ENCODE measurements at regions not wholly inside any gene's neighbourhood (a gene's known extent, or its start where the extent isn't known, plus 50 kb on each side); places are given as distances from the start of the nearest gene placed in this dataset.

DNA sequence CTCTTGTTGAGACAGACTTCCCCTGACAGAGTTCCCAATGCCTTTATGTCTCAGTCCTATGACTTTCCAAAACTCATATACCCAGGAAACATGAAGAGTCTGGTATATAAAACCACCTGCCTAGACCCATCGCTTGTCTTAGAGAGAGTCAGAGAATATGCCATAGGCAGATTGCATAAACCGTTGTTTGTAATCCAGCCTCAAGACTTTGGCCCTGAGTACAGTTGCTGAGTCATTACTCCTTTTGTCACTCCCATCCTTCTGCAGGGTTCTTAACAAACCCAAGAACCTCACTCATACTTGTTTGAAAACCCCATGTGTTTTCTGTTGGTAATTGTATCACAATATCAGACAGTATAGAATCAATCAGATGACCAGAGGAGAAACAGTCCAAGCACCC lies 616.3 kb downstream of the SLCO4C1 start:
- Histone ChIP-seq H2AFZ (ENCODE audit: low read depth, low read length) (no peak overlapping the region), H3K27me3 (ENCODE audit: insufficient read depth, low read length) (no peaks in the 10 kb centered on the region), H3K9me3 (ENCODE audit: low read length) (no peaks in the 10 kb centered on the region), H3K36me3 (ENCODE audit: insufficient read depth, low read length) (no peaks in the 10 kb centered on the region), H3K4me1 (ENCODE audit: insufficient read depth, low read length) (no peaks in the 10 kb centered on the region), H3K4me3 (ENCODE audit: low read length) (no peak overlapping the region)

DNA sequence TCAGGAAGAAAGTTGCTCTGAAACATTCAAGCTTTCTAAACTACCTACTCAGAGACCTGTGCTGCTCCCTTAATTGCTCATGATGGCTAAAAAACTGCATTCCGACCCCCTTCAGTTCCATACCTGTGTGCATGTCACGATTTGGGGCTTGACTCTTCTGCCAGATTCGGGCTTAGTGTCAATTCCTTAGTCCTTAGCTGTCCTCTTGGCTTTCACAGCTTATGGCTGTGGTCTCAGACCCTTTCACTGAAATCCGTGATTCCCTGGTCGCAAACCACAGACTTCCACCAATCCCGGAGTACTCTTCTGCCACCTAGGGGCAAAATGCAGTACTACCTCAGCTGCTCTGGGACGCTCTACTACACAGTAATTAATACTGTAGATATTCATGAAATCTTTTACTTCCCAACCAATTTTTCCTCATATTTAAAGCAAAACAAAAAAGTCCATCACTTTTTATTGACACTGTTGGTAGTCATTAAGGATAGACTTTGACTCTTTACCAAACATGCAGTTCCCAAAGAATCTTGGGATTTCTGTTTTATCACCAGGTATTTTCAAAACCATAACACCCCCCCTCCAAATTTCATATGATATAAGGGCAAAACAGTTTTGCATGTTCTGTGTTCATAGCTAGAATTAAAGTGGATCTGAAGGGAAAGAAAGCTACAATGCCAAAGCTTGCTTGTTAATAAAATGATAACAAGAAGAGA lies 617.4 kb downstream of the SLCO4C1 start:
- Histone ChIP-seq H3K36me3 (ENCODE audit: insufficient read depth, low read length) (no peaks in the 10 kb centered on the region), H3K27me3 (ENCODE audit: insufficient read depth, low read length) (no peaks in the 10 kb centered on the region), H2AFZ (ENCODE audit: low read depth, low read length) (peak overlapping the region; percentile 6), H3K9me3 (ENCODE audit: low read length) (no peaks in the 10 kb centered on the region), H3K4me3 (ENCODE audit: low read length) (no peak overlapping the region), H3K4me1 (ENCODE audit: insufficient read depth, low read length) (no peaks in the 10 kb centered on the region)

DNA sequence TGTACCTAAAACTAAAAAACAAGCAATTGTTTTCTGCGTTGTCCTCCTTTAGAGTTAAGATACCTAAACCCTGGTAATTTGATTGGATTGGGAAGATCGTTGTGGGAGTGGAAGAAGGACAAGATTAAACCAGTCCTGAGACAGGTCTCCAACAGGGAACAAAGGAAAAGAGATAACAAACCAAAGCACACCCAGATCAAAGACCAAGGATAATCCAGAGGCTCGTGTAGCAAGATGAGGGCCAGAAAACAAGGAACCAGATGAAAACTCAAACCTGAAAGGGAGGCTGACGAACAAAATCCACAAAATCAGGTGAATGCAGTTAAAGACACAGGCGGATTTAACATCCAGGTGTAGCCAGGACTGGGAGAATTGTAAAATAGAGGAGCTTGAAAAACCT lies 618.1 kb downstream of the SLCO4C1 start:
- H3K4me3 ChIP-seq (ENCODE audit: low read length): no peak overlapping the region
- H2AFZ ChIP-seq (ENCODE audit: low read depth, low read length): peak overlapping the region; percentile 6
- H3K4me1 ChIP-seq (ENCODE audit: insufficient read depth, low read length): no peaks in the 10 kb centered on the region
- no peaks in the 10 kb centered on the region for H3K36me3 ChIP-seq (ENCODE audit: insufficient read depth, low read length)
- H3K9me3 ChIP-seq (ENCODE audit: low read length): no peaks in the 10 kb centered on the region
- H3K27me3 ChIP-seq (ENCODE audit: insufficient read depth, low read length): no peaks in the 10 kb centered on the region

DNA sequence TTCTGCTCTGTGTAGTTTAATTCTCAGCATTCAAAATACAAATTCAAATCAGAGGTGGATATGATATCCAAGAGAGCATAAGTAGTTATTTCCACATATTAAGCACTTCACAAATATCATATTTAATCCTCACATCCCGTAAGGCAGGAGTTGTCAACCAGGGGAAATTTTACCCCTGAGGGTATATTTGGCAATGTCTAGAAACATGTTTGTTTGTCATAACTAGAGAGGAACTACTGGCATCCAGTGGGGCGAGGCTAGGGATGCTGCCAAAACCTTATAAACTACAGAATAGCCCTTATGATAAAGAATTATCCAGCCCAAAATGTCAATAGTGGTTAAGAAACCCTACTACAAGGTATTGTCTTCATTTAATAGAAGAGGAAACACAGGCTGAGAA lies 619.4 kb downstream of the SLCO4C1 start:
- Histone ChIP-seq H3K36me3 (ENCODE audit: insufficient read depth, low read length) (no peaks in the 10 kb centered on the region), H2AFZ (ENCODE audit: low read depth, low read length) (no peak overlapping the region), H3K27me3 (ENCODE audit: insufficient read depth, low read length) (no peaks in the 10 kb centered on the region), H3K4me3 (ENCODE audit: low read length) (no peak overlapping the region), H3K9me3 (ENCODE audit: low read length) (no peaks in the 10 kb centered on the region), H3K4me1 (ENCODE audit: insufficient read depth, low read length) (no peaks in the 10 kb centered on the region)

DNA sequence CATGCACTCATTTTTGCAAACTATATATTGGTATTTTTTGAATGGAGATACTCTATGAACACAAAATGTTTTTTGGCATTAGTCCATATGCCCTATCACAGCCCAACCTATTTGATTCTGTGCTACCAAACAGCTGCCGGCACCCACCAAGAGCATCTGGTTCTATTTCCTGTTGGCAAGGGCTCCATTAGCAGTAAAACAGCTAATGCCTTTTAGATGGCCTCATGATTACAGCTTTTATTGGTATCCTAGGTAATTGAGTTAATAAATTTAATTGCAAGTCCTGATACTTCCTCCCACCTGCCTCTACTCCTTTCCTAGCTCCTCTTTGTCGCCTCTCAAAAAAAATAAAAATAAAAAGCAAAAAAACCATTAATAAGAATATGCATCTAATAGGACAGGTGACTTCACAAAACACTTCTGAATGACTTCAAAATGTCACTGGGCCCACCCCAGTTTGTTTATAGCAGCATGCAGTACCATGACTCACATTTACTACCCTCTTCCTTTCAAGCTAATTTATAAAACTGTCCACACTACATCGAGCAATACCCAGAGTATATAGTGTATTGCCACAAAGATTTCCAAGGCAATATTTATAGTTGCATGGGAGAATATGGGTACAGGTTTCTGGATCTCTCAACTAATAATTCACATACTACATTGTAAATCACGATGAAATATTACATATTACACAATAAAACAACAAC lies 620.4 kb downstream of the SLCO4C1 start:
- Histone ChIP-seq H3K36me3 (ENCODE audit: insufficient read depth, low read length) (no peaks in the 10 kb centered on the region), H3K4me3 (ENCODE audit: low read length) (no peak overlapping the region), H3K27me3 (ENCODE audit: insufficient read depth, low read length) (no peaks in the 10 kb centered on the region), H3K4me1 (ENCODE audit: insufficient read depth, low read length) (no peaks in the 10 kb centered on the region), H2AFZ (ENCODE audit: low read depth, low read length) (no peak overlapping the region), H3K9me3 (ENCODE audit: low read length) (no peaks in the 10 kb centered on the region)

DNA sequence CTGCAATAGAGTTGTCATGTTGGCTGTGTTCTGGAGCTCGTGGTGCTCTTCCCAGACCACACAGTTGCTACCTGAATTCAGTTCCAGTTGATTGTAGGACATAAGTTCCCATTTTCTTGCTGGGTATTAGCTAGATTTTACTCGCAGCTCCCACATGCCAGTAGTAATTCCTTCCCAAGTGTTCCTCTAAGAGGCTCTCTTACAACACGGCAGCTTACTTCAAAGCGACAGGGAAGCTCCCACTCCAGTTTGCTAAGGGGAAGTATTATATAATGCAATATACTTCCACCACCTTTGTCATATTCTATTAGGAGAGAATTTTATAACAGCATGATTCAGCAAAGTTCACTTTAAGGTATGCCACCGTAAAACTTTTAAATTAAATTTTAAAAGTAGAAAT lies 623.0 kb downstream of the SLCO4C1 start:
- no peaks in the 10 kb centered on the region for H3K36me3 ChIP-seq (ENCODE audit: insufficient read depth, low read length)
- no peak overlapping the region for H2AFZ ChIP-seq (ENCODE audit: low read depth, low read length)
- H3K4me1 ChIP-seq (ENCODE audit: insufficient read depth, low read length): no peaks in the 10 kb centered on the region
- H3K4me3 ChIP-seq (ENCODE audit: low read length): no peak overlapping the region
- no peaks in the 10 kb centered on the region for H3K27me3 ChIP-seq (ENCODE audit: insufficient read depth, low read length)
- no peaks in the 10 kb centered on the region for H3K9me3 ChIP-seq (ENCODE audit: low read length)

DNA sequence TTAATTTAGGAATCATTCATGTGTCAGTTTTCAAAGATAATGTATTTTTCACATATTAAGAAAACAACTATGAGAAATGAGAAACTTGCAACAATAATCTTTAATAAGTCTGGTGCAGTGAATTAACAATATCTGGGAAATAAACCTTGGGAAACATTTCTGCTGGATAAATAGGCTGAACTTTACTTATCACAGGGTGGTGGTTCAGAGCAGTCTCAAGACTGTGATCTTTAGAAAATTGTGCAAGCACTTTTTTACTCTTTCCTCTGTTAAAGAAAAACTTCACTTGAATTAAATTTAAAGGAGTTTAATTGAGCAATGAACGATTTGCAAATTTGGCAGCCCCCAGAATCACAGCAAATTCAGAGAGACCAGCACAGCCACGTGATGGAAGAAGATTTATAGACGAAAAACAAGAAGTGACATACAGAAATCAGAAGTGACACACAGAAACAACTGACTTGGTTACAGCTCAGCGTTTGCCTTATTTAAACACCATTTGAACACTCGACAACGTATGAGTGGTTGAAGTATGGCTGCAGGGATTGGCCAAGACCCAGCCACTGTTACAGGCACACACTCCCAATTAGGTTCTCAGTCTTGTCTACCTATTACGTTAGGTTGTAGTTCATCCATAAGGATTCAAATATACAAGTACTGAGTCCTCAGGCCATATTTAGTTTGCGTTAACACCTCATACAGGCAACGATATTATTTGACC lies 631.9 kb downstream of the SLCO4C1 start:
- Histone ChIP-seq H3K4me1 (ENCODE audit: insufficient read depth, low read length) (peaks cover 8% of the 10 kb centered on the region), H3K9me3 (ENCODE audit: low read length) (no peaks in the 10 kb centered on the region), H3K27me3 (ENCODE audit: insufficient read depth, low read length) (no peaks in the 10 kb centered on the region), H2AFZ (ENCODE audit: low read depth, low read length) (no peak overlapping the region), H3K36me3 (ENCODE audit: insufficient read depth, low read length) (no peaks in the 10 kb centered on the region), H3K4me3 (ENCODE audit: low read length) (no peak overlapping the region)

DNA sequence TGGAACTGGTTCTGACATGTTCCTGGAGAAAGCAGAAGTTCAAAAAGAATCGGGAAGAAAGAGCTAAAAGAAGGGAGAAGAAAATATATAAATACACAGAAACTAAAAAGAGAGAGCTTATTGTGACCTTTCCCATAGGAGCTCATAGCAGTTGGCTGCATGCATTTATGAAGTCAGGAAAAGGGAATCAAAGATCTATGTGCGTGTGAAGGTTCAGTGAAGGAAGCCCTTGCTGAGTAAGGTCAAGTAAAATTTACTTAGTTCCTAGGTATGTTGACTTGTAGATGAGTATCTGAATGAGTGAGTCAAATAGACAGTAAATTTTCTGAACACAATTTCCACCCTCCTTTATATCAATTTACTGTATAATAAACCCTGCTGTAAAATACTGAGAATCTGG lies 632.5 kb downstream of the SLCO4C1 start:
- Histone ChIP-seq H3K4me3 (ENCODE audit: low read length) (no peak overlapping the region), H3K36me3 (ENCODE audit: insufficient read depth, low read length) (no peaks in the 10 kb centered on the region), H3K4me1 (ENCODE audit: insufficient read depth, low read length) (peaks cover 8% of the 10 kb centered on the region), H2AFZ (ENCODE audit: low read depth, low read length) (peak overlapping the region; percentile 56), H3K9me3 (ENCODE audit: low read length) (no peaks in the 10 kb centered on the region), H3K27me3 (ENCODE audit: insufficient read depth, low read length) (no peaks in the 10 kb centered on the region)

DNA sequence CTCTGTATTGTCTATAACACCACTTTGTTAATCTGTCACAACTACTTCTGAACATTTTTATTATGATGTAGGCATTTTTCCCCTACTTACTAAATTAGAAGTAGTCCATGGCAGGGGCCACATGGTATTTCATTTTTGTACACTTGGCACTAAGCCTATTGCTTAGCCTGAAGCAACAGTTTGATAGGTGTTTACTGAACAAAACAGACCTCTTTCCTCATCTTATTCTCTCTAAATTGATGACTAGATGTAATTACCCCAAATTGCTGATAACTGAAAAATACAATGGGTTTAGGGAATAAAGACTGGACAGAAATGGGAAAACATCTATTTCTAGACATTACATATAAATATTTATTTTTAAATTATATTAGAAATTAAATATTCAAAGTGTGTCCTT lies 633.8 kb downstream of the SLCO4C1 start:
- H3K36me3 ChIP-seq (ENCODE audit: insufficient read depth, low read length): no peaks in the 10 kb centered on the region
- no peak overlapping the region for H3K4me3 ChIP-seq (ENCODE audit: low read length)
- H3K4me1 ChIP-seq (ENCODE audit: insufficient read depth, low read length): peaks cover 8% of the 10 kb centered on the region
- H2AFZ ChIP-seq (ENCODE audit: low read depth, low read length): no peak overlapping the region
- H3K27me3 ChIP-seq (ENCODE audit: insufficient read depth, low read length): no peaks in the 10 kb centered on the region
- no peaks in the 10 kb centered on the region for H3K9me3 ChIP-seq (ENCODE audit: low read length)

DNA sequence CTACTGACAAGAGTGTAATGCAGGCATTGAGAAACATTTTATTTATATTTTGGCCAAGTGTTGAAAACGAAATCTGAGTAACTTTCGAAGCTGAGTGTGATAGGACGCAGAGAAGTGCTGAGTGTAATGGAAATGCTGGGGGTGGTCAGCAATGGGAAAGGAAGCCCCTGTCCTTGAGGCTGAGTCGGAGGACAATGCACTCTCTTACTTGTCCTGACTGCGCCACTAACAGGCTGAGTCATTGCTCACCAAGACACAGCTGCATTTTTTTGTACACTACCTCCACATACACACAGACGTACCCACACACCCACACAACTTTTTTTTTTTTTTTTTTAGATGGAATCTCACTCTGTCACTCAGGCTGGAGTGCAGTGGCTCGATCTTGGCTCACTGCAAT lies 637.7 kb downstream of the SLCO4C1 start:
- Histone ChIP-seq H2AFZ (ENCODE audit: low read depth, low read length) (no peak overlapping the region), H3K4me3 (ENCODE audit: low read length) (no peak overlapping the region), H3K9me3 (ENCODE audit: low read length) (no peaks in the 10 kb centered on the region), H3K27me3 (ENCODE audit: insufficient read depth, low read length) (no peaks in the 10 kb centered on the region), H3K36me3 (ENCODE audit: insufficient read depth, low read length) (no peaks in the 10 kb centered on the region), H3K4me1 (ENCODE audit: insufficient read depth, low read length) (peaks cover 6% of the 10 kb centered on the region)

DNA sequence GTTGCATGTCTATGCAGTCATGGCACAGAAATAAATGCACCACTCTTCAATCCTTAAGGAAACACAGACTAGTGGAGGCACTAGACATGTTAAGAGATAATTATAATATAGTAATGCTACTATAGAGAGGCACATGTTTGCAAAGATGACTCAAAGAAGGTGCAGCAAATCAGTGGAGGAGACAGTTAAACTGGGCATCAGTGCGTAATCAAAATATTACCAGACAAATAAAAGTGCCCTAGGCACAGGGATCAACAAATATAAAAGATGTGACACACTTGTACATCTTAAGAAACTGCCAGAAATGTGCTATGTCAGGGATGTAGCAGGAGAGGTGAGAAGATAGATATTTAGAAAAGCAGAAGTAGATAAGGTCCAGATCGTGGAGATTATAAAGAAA lies 642.1 kb downstream of the SLCO4C1 start:
- Histone ChIP-seq H3K9me3 (ENCODE audit: low read length) (no peaks in the 10 kb centered on the region), H3K36me3 (ENCODE audit: insufficient read depth, low read length) (no peaks in the 10 kb centered on the region), H3K4me3 (ENCODE audit: low read length) (no peak overlapping the region), H2AFZ (ENCODE audit: low read depth, low read length) (no peak overlapping the region), H3K4me1 (ENCODE audit: insufficient read depth, low read length) (no peaks in the 10 kb centered on the region), H3K27me3 (ENCODE audit: insufficient read depth, low read length) (no peaks in the 10 kb centered on the region)

DNA sequence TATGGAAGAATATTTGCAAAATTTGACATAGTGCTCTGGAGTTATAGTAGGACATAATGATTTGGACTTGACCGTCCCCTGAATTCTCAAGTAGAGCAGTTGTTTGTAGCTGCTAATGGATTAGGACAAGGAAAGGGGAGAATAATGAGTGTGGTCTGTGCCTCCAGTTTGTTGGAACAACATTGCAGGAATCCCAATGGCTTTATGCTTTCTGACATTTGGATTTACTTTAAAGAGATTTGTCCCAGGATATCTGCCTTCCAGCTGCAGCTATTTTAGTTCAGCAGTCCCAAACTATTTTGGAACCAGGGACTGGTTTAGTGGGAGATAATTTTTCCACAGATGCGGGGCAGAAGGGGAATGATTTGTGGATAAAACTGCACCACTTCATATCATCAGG lies 648.2 kb downstream of the SLCO4C1 start:
- H3K27me3 ChIP-seq (ENCODE audit: insufficient read depth, low read length): no peaks in the 10 kb centered on the region
- no peak overlapping the region for H3K4me3 ChIP-seq (ENCODE audit: low read length)
- no peak overlapping the region for H2AFZ ChIP-seq (ENCODE audit: low read depth, low read length)
- no peaks in the 10 kb centered on the region for H3K36me3 ChIP-seq (ENCODE audit: insufficient read depth, low read length)
- H3K9me3 ChIP-seq (ENCODE audit: low read length): no peaks in the 10 kb centered on the region
- H3K4me1 ChIP-seq (ENCODE audit: insufficient read depth, low read length): peaks cover 11% of the 10 kb centered on the region

DNA sequence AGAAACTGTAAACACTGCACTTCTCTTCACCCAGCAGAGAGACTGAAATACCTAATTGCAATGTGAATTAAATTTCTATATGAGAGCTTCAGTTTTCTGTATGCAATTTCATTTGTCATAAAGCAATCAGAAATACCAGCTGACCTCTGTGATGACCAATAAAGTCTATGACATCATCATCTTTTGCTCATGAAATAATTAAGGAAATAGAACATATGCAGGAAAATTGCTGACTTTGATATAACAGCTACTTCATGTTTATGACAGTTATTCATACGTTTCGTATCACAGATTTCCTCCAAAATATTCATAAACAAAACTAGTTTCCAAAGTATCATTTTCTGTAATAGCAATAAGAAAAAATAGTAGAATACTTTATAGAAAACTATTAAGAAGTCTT lies 652.3 kb downstream of the SLCO4C1 start:
- H3K27me3 ChIP-seq (ENCODE audit: insufficient read depth, low read length): no peaks in the 10 kb centered on the region
- no peaks in the 10 kb centered on the region for H3K9me3 ChIP-seq (ENCODE audit: low read length)
- H2AFZ ChIP-seq (ENCODE audit: low read depth, low read length): peak overlapping the region; percentile 62
- H3K36me3 ChIP-seq (ENCODE audit: insufficient read depth, low read length): no peaks in the 10 kb centered on the region
- H3K4me1 ChIP-seq (ENCODE audit: insufficient read depth, low read length): peaks cover 11% of the 10 kb centered on the region
- no peak overlapping the region for H3K4me3 ChIP-seq (ENCODE audit: low read length)
